HG03442 (cell line): ENCODE measurements at regions not wholly inside any gene's neighbourhood (a gene's known extent, or its start where the extent isn't known, plus 50 kb on each side); places are given as distances from the start of the nearest gene placed in this dataset.
A peak's percentile ranks its signal among the peaks of the same experiment; 100 is the strongest.

Experiments used
- ATAC-seq: cut with Tn5 transposase; IDR thresholded peaks from one replicate; pipeline ENCODE4 v1.9.1; 2021; ENCODE audit warnings: mild to moderate bottlenecking, moderate library complexity; ENCODE audit not compliant: unreplicated experiment

- ATAC-seq = peak; percentile 75
Observed at GRCh38 chr6:147023148-147023547, 181.1 kb upstream of the STXBP5 start.

- no peak for ATAC-seq
Observed at GRCh38 chr6:147023581-147023980, 180.6 kb upstream of the STXBP5 start.

- ATAC-seq = no peak
Observed at GRCh38 chr6:147029923-147030322, 174.3 kb upstream of the STXBP5 start.

GRCh38 chr6:147033267-147033666 is 170.9 kb upstream of the STXBP5 start:
- no peak for ATAC-seq

- no peak for ATAC-seq
Observed at GRCh38 chr6:147035886-147036285, 168.3 kb upstream of the STXBP5 start.

GRCh38 chr6:147037881-147038280 is 166.3 kb upstream of the STXBP5 start:
- no peak for ATAC-seq

- no peak for ATAC-seq
Observed at GRCh38 chr6:147040121-147040910, 163.9 kb upstream of the STXBP5 start.

- no peak for ATAC-seq
Observed at GRCh38 chr6:147042679-147043078, 161.5 kb upstream of the STXBP5 start.

- no peak for ATAC-seq
Observed at GRCh38 chr6:147043994-147044477, 160.2 kb upstream of the STXBP5 start.

GRCh38 chr6:147046141-147046877 is 157.9 kb upstream of the STXBP5 start:
- ATAC-seq = no peak

GRCh38 chr6:147048930-147049329 is 155.3 kb upstream of the STXBP5 start:
- no peak for ATAC-seq

GRCh38 chr6:147053311-147053921 is 150.8 kb upstream of the STXBP5 start:
- ATAC-seq = no peak

- no peak for ATAC-seq
Observed at GRCh38 chr6:147054158-147054557, 150.1 kb upstream of the STXBP5 start.

- ATAC-seq = no peak
Observed at GRCh38 chr6:147054871-147055270, 149.3 kb upstream of the STXBP5 start.

GRCh38 chr6:147055821-147056392 is 148.3 kb upstream of the STXBP5 start:
- ATAC-seq = no peak

- no peak for ATAC-seq
Observed at GRCh38 chr6:147057188-147057587, 147.0 kb upstream of the STXBP5 start.

GRCh38 chr6:147057705-147058342 is 146.4 kb upstream of the STXBP5 start:
- ATAC-seq = no peak

- no peak for ATAC-seq
Observed at GRCh38 chr6:147058786-147059385, 145.3 kb upstream of the STXBP5 start.

GRCh38 chr6:147060636-147061035 is 143.6 kb upstream of the STXBP5 start:
- no peak for ATAC-seq

GRCh38 chr6:147061252-147061651 is 143.0 kb upstream of the STXBP5 start:
- ATAC-seq = no peak
